AG04450 (cell line): ENCODE measurements at regions not wholly inside any gene's neighbourhood (a gene's known extent, or its start where the extent isn't known, plus 50 kb on each side); places are given as distances from the start of the nearest gene placed in this dataset.

Experiments used
- CTCF ChIA-PET: fragments of 300-600, 350-600 bp; formaldehyde crosslinking; extraction: SDS; loops from one replicate; lab custom pipeline; 2022; ENCODE audit warnings: antibody characterized with exemption, inconsistent platforms; lab: Charles Lee
- POLR2A ChIA-PET: fragments of 350-600 bp; formaldehyde crosslinking; extraction: SDS; loops from one replicate; lab custom pipeline; 2021; ENCODE audit warnings: antibody characterized with exemption, inconsistent platforms; lab: Yijun Ruan, JAX
- DNase-seq: peaks from one replicate; pipeline ENCODE4 v3.0.0-alpha.2; 2011; ENCODE audit warnings: low read depth, low spot score
- H3K27ac ChIP-seq: one replicate; pipeline ENCODE4 v1.5.1; 2012; ENCODE audit warnings: low read depth, low read length, control low read depth
- H3K27me3 ChIP-seq: one replicate; pipeline ENCODE4 v1.6.0; 2012; ENCODE audit warnings: low read length; ENCODE audit not compliant: control insufficient read depth, insufficient read depth
- H3K4me3 ChIP-seq: 2 replicates; pipeline ENCODE4 v1.5.1; 2011; ENCODE audit warnings: mild to moderate bottlenecking, low read depth, low read length, control low read depth
- H3K9me3 ChIP-seq: 2 replicates; pipeline ENCODE4 v1.5.1; 2012; ENCODE audit warnings: low read length; ENCODE audit not compliant: control insufficient read depth, insufficient read depth
- TF ChIP-seq, protein P1 (sequence below): IDR thresholded peaks from 2 replicates; pipeline ENCODE4 v1.5.1; 2011; ENCODE audit warnings: low read depth, low read length, control low read depth, inconsistent platforms

- H3K9me3 ChIP-seq: no peaks in the 10 kb centered on the region
- no peaks in the 10 kb centered on the region for H3K27me3 ChIP-seq
- TF ChIP-seq, protein P1, sequence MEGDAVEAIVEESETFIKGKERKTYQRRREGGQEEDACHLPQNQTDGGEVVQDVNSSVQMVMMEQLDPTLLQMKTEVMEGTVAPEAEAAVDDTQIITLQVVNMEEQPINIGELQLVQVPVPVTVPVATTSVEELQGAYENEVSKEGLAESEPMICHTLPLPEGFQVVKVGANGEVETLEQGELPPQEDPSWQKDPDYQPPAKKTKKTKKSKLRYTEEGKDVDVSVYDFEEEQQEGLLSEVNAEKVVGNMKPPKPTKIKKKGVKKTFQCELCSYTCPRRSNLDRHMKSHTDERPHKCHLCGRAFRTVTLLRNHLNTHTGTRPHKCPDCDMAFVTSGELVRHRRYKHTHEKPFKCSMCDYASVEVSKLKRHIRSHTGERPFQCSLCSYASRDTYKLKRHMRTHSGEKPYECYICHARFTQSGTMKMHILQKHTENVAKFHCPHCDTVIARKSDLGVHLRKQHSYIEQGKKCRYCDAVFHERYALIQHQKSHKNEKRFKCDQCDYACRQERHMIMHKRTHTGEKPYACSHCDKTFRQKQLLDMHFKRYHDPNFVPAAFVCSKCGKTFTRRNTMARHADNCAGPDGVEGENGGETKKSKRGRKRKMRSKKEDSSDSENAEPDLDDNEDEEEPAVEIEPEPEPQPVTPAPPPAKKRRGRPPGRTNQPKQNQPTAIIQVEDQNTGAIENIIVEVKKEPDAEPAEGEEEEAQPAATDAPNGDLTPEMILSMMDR: no peak
- no peak overlapping the region for H3K4me3 ChIP-seq
- ChIA-PET CTCF (no interaction called here), POLR2A (no interaction called here)
- no peak overlapping the region for H3K27ac ChIP-seq
- DNase-seq: no peak
Measured at GRCh38 chr12:77372026-77372425, 306.7 kb upstream of the E2F7 start.

- TF ChIP-seq, protein P1: no peak
- CTCF ChIA-PET: no interaction called here
- Histone ChIP-seq H3K27ac (no peak overlapping the region), H3K9me3 (no peaks in the 10 kb centered on the region), H3K27me3 (no peaks in the 10 kb centered on the region), H3K4me3 (no peak overlapping the region)
- DNase-seq: no peak
- POLR2A ChIA-PET: no interaction called here
Measured at GRCh38 chr12:77368379-77368778, 303.0 kb upstream of the E2F7 start.

DNA sequence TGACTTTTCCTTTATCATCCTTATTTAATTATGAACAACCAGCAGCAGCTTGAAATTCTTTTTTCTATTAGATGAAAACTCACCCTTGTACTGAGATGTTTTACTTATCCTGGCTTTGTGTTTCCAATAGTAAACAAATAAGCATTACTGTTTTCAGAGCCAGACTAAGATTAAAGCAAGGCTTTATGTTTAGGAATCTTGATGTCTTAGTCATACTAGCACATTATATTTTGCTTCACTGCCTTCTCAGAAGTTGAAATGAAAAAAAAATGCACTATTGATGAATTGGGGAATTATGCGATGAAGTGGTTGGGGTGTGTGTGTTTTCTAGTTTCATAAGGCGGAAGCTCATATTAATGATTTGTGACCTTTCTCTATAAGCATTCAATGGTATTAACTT lies 301.2 kb upstream of the E2F7 start:
- Histone ChIP-seq H3K4me3 (no peak overlapping the region), H3K27me3 (no peaks in the 10 kb centered on the region), H3K27ac (no peak overlapping the region), H3K9me3 (no peaks in the 10 kb centered on the region)
- DNase-seq: no peak
- CTCF ChIA-PET: interaction anchor here (0.5 kb wide), 1 partner anchor 356 kb away, joined by 3 read pairs; no protein-coding TSS in a partner anchor
- TF ChIP-seq, protein P1: no peak
- POLR2A ChIA-PET: no interaction called here

DNA sequence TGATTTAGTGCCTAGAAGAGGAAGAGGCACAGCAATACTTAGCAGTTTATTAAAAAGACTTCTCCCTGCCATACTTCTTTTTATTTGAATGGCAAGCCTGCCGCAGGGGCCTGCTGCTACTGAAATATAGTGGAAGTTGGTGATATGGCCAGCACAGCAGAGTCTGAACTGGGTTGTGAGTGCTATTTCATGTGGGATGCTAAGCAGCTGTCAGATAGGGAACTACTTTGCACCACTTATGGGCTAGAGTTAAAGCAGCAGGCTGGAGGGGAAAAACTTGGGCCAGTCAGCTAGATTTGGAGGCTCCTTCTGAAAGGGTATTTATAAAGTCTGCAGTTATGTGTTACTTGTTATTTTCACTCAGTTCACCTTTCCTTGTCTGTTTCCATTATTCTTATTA lies 299.0 kb upstream of the E2F7 start:
- DNase-seq: no peak
- H3K9me3 ChIP-seq: no peaks in the 10 kb centered on the region
- CTCF ChIA-PET: no interaction called here
- TF ChIP-seq, protein P1: no peak
- H3K4me3 ChIP-seq: no peak overlapping the region
- no peak overlapping the region for H3K27ac ChIP-seq
- POLR2A ChIA-PET: no interaction called here
- no peaks in the 10 kb centered on the region for H3K27me3 ChIP-seq

- TF ChIP-seq, protein P1: no peak
- no peaks in the 10 kb centered on the region for H3K27me3 ChIP-seq
- H3K4me3 ChIP-seq: no peak overlapping the region
- DNase-seq: no peak
- POLR2A ChIA-PET: no interaction called here
- CTCF ChIA-PET: interaction anchor here (1.3 kb wide), 1 partner anchor 11 kb away, joined by 3 read pairs; no protein-coding TSS in a partner anchor
- H3K27ac ChIP-seq: no peak overlapping the region
- H3K9me3 ChIP-seq: no peaks in the 10 kb centered on the region
Measured at GRCh38 chr12:77362509-77363210, 297.3 kb upstream of the E2F7 start.
